ENCODE measurements at regions not wholly inside any gene's neighbourhood (a gene's known extent, or its start where the extent isn't known, plus 50 kb on each side); places are given as distances from the start of the nearest gene placed in this dataset.

GRCh38 chr7:52753855-52754254 lies 281.6 kb upstream of the POM121L12 start:
- no peak for TF ChIP-seq CTCF (IDR thresholded peaks at IDR 0.05)
- TF ChIP-seq POLR2A (IDR thresholded peaks at IDR 0.05), result no peak

Measured in body of pancreas (tissue), 4 donors.